ENCODE measurements at regions not wholly inside any gene's neighbourhood (a gene's known extent, or its start where the extent isn't known, plus 50 kb on each side); places are given as distances from the start of the nearest gene placed in this dataset.
A peak's percentile ranks its signal among the peaks of the same experiment; 100 is the strongest.

GRCh38 chr4:188429965-188430364 lies 290.7 kb downstream of the TRIML1 start:
- TF ChIP-seq CEBPB (IDR thresholded peaks at IDR 0.05): peak; percentile 28 to 54; a peak in 2 of 4 replicates
- TF ChIP-seq TFCP2L1 (CRISPR knock-in tag; IDR thresholded peaks at IDR 0.05): no peak
- TF ChIP-seq ZNF302 (CRISPR knock-in tag; IDR thresholded peaks at IDR 0.05): no peak
- H3K4me1 ChIP-seq: peaks cover 24% of the 10 kb centered on the region
- H3K9me3 ChIP-seq: peaks cover 14% of the 10 kb centered on the region; the same call in 2 of the 3 replicates
- no peak overlapping the region for H3K4me2 ChIP-seq
- DNase-seq (ENCODE audit: low read depth in 1 of 2, low spot score in 1 of 2) (no peak), FAIRE-seq (no peak), ATAC-seq (no peak)
- peak overlapping the region; percentile 59 to 72; a peak in 4 of 6 replicates for H3K27ac ChIP-seq
- ChIA-PET CTCF (interaction anchor here (1.3 kb wide), 1 partner anchor 10 kb away, joined by 3 read pairs; no protein-coding TSS in a partner anchor), POLR2A (no interaction called here)
- 78% methylated on average over 5 of the region's 5 CpGs for WGBS (ENCODE audit: missing lambda C conversion rate)
- no peak overlapping the region for H3K4me3 ChIP-seq

- FAIRE-seq: no peak
These were observed 291.1 kb downstream of the TRIML1 start for GRCh38 chr4:188430384-188430783.

GRCh38 chr4:188432328-188432727 lies 293.1 kb downstream of the TRIML1 start:
- DNase-seq (ENCODE audit: low read depth in 1 of 2, low spot score in 1 of 2) (peak in 1 of 2 experiments; percentile 46), FAIRE-seq (no peak), ATAC-seq (peak in 1 of 2 experiments; percentile 52; a peak in 2 of 6 replicates)
- 83% methylated on average over 7 of the region's 7 CpGs for WGBS (ENCODE audit: missing lambda C conversion rate)
- TF ChIP-seq CBX8 (IDR thresholded peaks at IDR 0.05) (no peak), MAFK (IDR thresholded peaks at IDR 0.05; ENCODE audit: partially characterized antibody) (peak; percentile 76)
- Histone ChIP-seq H3K27ac (peak overlapping the region; percentile 45 to 82; a peak in 5 of 6 replicates), H3K4me1 (peaks cover 26% of the 10 kb centered on the region), H3K9me3 (peaks cover 17% of the 10 kb centered on the region; the same call in 2 of the 3 replicates), H3K4me2 (no peak overlapping the region), H3K4me3 (no peak overlapping the region)
- ChIA-PET POLR2A (no interaction called here), CTCF (no interaction called here)

More at GRCh38 chr4:188430384-188430783, 291.1 kb downstream of the TRIML1 start:
- peak in 1 of 2 experiments; percentile 26; a peak in 1 of 6 replicates for ATAC-seq
- WGBS (ENCODE audit: missing lambda C conversion rate): 50% methylated on average over 2 of the region's 2 CpGs
- Histone ChIP-seq H3K9me3 (peaks cover 15% of the 10 kb centered on the region; the same call in 2 of the 3 replicates), H3K27ac (peak overlapping the region; percentile 59 to 72; a peak in 5 of 6 replicates), H3K4me3 (no peak overlapping the region), H3K4me1 (peaks cover 24% of the 10 kb centered on the region), H3K4me2 (no peak overlapping the region)
- TF ChIP-seq SREBF2 (IDR thresholded peaks at IDR 0.05) (no peak), ZNF302 (CRISPR knock-in tag; IDR thresholded peaks at IDR 0.05) (no peak), HEYL (CRISPR knock-in tag; IDR thresholded peaks at IDR 0.05) (no peak), MAFK (IDR thresholded peaks at IDR 0.05; ENCODE audit: partially characterized antibody) (no peak), EHMT2 (IDR thresholded peaks at IDR 0.05; ENCODE audit: low read depth) (no peak), HOXB5 (CRISPR knock-in tag; IDR thresholded peaks at IDR 0.05) (no peak), RCOR1 (IDR thresholded peaks at IDR 0.05; ENCODE audit: low read depth, low read length) (no peak), KDM5A (IDR thresholded peaks at IDR 0.05) (no peak), TFCP2L1 (CRISPR knock-in tag; IDR thresholded peaks at IDR 0.05) (no peak), CHD4 (IDR thresholded peaks at IDR 0.05; ENCODE audit: borderline replicate concordance) (no peak), JUNB (IDR thresholded peaks at IDR 0.05) (no peak), CBX8 (IDR thresholded peaks at IDR 0.05) (no peak), FOSB (CRISPR knock-in tag; IDR thresholded peaks at IDR 0.05) (no peak), NR3C1 (IDR thresholded peaks at IDR 0.05) (no peak), PHF8 (IDR thresholded peaks at IDR 0.05; ENCODE audit: borderline replicate concordance, low read depth) (no peak), BHLHE40 (IDR thresholded peaks at IDR 0.05; ENCODE audit: low read depth, low read length) (no peak)
- TF ChIP-seq, protein P1, sequence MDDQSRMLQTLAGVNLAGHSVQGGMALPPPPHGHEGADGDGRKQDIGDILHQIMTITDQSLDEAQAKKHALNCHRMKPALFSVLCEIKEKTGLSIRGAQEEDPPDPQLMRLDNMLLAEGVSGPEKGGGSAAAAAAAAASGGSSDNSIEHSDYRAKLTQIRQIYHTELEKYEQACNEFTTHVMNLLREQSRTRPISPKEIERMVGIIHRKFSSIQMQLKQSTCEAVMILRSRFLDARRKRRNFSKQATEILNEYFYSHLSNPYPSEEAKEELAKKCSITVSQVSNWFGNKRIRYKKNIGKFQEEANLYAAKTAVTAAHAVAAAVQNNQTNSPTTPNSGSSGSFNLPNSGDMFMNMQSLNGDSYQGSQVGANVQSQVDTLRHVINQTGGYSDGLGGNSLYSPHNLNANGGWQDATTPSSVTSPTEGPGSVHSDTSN (IDR thresholded peaks at IDR 0.05): no peak
- TF ChIP-seq, protein P2, sequence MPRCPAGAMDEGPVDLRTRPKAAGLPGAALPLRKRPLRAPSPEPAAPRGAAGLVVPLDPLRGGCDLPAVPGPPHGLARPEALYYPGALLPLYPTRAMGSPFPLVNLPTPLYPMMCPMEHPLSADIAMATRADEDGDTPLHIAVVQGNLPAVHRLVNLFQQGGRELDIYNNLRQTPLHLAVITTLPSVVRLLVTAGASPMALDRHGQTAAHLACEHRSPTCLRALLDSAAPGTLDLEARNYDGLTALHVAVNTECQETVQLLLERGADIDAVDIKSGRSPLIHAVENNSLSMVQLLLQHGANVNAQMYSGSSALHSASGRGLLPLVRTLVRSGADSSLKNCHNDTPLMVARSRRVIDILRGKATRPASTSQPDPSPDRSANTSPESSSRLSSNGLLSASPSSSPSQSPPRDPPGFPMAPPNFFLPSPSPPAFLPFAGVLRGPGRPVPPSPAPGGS (IDR thresholded peaks at IDR 0.05): no peak
- TF ChIP-seq, protein P3, sequence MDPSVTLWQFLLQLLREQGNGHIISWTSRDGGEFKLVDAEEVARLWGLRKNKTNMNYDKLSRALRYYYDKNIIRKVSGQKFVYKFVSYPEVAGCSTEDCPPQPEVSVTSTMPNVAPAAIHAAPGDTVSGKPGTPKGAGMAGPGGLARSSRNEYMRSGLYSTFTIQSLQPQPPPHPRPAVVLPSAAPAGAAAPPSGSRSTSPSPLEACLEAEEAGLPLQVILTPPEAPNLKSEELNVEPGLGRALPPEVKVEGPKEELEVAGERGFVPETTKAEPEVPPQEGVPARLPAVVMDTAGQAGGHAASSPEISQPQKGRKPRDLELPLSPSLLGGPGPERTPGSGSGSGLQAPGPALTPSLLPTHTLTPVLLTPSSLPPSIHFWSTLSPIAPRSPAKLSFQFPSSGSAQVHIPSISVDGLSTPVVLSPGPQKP (IDR thresholded peaks at IDR 0.05; ENCODE audit: low read depth, low read length): no peak
- CTCF ChIA-PET: no interaction called here
- POLR2A ChIA-PET: no interaction called here
- no peak for DNase-seq (ENCODE audit: low read depth in 1 of 2, low spot score in 1 of 2)

Data from A549 (cell line).